IgD-negative memory B cell (primary cell): ENCODE measurements at regions not wholly inside any gene's neighbourhood (a gene's known extent, or its start where the extent isn't known, plus 50 kb on each side); places are given as distances from the start of the nearest gene placed in this dataset.

Experiments used
- H3K27ac Mint-ChIP-seq, 3 donors: one replicate each; pipeline ENCODE4 v1.8.0; 2020 to 2022; ENCODE audit warnings: mild to moderate bottlenecking in 3 of 3, mixed read lengths in 3 of 3, moderate library complexity in 1 of 3
- H3K27me3 Mint-ChIP-seq: one replicate; pipeline ENCODE4 v1.8.0; 2021; ENCODE audit warnings: mixed read lengths
- H3K36me3 Mint-ChIP-seq: one replicate; pipeline ENCODE4 v1.8.0; 2020; ENCODE audit warnings: mild to moderate bottlenecking, mixed read lengths
- H3K4me1 Mint-ChIP-seq, 3 donors: one replicate each; pipeline ENCODE4 v1.8.0; 2020 to 2022; ENCODE audit warnings: mixed read lengths in 3 of 3, mild to moderate bottlenecking in 1 of 3
- H3K4me3 Mint-ChIP-seq, 4 donors: one replicate each; pipeline ENCODE4 v1.8.0; 2020 to 2022; ENCODE audit warnings: mild to moderate bottlenecking in 4 of 4, mixed read lengths in 4 of 4, moderate library complexity in 3 of 4
- H3K9me3 Mint-ChIP-seq, 3 donors: one replicate each; pipeline ENCODE4 v1.8.0; 2020 to 2021; ENCODE audit warnings: mixed read lengths in 3 of 3, mild to moderate bottlenecking in 1 of 3

DNA sequence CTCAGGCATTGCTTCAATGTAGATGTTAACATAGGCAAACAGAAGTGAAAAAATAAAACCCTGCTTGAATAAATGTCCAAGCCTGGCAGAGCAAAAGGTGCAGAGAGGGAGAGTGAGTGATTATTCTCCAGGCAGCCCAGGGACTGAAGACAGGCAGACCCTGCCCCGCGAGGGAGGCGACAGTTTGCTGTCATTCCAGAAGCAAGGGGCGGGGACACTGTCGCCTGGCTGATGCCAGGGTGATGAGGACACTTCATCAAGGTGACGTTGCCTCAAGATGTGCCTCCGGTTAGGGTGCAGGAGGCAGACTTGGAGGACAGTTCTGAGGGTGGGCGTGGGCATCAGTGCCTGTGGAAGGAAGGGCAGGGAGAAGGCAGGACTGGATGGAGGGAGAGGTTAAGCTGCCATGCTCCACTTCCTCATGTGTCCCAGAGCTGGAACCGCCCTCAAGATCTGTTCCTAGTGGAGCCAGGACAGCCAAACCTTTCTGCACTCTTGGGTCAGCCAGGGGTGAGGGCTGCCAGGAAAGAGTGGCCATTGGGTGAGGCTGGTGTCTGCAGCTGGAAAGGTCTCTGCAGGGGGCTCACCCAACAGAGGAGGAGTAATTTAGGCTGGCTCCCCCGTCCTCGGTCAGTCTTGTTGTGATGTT lies 560.5 kb upstream of the MKI67 start:
- Mint-ChIP-seq H3K4me3 (no peak overlapping the region), H3K27ac (no peak overlapping the region), H3K27me3 (no peaks in the 10 kb centered on the region), H3K4me1 (peaks cover 0 to 3% (median 0%) of the 10 kb centered on the region in 3 donors), H3K9me3 (peaks cover 0 to 2% (median 2%) of the 10 kb centered on the region in 3 donors), H3K36me3 (no peaks in the 10 kb centered on the region)

DNA sequence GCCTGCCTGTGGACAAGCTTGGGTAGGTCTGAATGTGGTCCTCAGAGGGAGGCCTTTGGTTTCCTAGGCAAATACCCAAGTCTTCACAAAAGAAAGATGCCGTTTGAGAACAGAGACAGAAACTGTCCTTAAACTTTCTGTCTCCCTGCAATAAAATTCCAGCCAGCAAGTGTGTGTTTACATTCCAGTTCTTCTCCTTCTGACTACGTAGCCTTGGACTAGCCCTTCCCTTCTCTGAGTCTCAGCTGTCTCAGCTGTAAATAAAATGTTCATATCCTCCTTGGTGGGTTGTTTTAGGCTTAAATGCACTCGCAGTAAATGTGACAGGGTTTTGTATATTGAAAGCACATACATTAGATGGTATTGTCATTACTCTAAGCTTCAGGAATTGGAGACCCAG lies 561.2 kb upstream of the MKI67 start:
- H3K9me3 Mint-ChIP-seq, result peaks cover 0 to 2% (median 2%) of the 10 kb centered on the region in 3 donors
- H3K27ac Mint-ChIP-seq, result no peak overlapping the region
- H3K27me3 Mint-ChIP-seq, result no peaks in the 10 kb centered on the region
- H3K4me1 Mint-ChIP-seq, result peaks cover 0 to 3% (median 0%) of the 10 kb centered on the region in 3 donors
- no peak overlapping the region for H3K4me3 Mint-ChIP-seq
- no peaks in the 10 kb centered on the region for H3K36me3 Mint-ChIP-seq

DNA sequence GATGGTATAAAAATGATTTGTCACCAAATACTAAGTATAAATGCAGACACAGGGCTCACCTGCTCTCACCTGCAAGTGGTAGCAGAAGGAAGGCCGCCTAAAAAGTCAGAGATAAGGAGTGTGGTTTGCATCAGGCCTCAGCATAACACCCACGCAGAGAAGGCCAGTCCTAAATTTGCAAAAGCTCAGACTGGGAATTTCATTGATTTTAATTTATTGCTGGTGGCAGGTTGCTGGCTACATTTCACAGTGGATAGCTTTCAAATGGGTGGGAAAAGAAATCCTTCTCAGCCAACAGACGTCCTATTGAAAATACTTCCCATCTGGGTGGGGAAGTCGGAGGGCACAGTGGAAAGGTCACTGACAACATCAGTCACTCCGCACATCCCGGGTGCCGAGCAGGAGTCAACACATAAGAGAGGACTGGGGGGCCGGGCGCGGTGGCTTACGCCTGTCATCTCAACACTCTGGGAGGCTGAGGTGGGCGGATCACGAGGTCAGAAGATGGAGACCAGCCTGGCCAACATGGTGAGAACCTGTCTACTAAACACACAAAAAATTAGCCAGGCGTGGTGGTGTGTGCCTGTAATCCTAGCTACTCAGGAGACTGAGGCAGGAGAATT lies 561.8 kb upstream of the MKI67 start:
- Mint-ChIP-seq H3K36me3 (no peaks in the 10 kb centered on the region), H3K27ac (no peak overlapping the region), H3K4me3 (no peak overlapping the region), H3K27me3 (no peaks in the 10 kb centered on the region), H3K9me3 (peaks cover 0 to 2% (median 2%) of the 10 kb centered on the region in 3 donors), H3K4me1 (peaks cover 0 to 3% (median 0%) of the 10 kb centered on the region in 3 donors)

DNA sequence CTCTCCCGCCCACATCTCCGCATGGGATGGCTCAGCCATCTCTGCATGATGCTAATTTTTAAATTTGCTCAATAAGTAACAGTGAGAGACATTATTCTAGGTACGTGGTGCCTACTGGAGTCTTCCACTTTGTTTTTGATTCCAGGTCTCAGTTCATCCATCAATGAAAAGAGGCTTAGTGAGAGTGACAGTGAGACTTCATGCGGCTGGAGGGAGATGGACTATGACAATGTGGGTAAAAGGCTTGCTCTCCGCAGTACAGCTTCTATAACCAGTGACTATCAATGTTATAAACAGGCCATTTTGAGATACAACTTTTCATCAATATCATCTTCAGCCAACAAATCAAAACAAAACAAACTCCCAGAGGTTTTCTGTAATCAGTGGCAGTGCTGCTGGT lies 563.4 kb upstream of the MKI67 start:
- H3K36me3 Mint-ChIP-seq, result no peaks in the 10 kb centered on the region
- H3K4me3 Mint-ChIP-seq, result no peak overlapping the region
- no peaks in the 10 kb centered on the region for H3K27me3 Mint-ChIP-seq
- no peak overlapping the region for H3K27ac Mint-ChIP-seq
- H3K9me3 Mint-ChIP-seq, result peaks cover 0 to 2% (median 2%) of the 10 kb centered on the region in 3 donors
- peaks cover 0 to 3% (median 0%) of the 10 kb centered on the region in 3 donors for H3K4me1 Mint-ChIP-seq

DNA sequence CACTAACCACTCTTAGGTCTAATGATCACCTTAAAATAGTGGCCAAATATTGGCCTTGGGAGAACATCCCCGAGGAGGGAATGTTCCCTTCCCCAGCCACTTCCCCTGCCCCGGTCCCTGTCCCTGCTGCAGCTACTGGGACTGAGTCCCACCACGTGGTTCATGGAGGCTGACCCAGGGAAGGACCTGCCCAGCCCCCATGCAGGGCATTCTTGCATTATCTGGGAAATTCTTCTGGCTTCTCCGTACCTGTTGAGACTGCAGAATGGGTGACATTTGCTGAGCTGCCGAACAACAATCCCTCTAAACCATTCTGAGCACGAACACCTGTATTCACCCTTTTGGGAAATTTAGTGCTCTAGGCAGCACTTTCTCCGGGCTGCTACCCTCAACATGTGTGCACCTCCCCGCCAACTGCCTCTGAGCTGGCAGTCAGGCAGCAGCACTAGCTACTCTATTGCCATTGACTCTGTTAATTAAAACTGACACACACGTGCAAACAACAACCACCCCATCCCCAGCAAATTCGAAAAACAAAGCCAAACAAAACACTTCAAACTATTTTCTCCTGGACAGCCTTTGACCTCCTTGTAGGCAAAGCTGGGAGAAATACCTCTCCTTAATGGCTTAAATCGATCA lies 567.4 kb upstream of the MKI67 start:
- Mint-ChIP-seq H3K4me3 (no peak overlapping the region), H3K9me3 (no peaks in the 10 kb centered on the region), H3K36me3 (no peaks in the 10 kb centered on the region), H3K27ac (no peak overlapping the region), H3K4me1 (peaks cover 0 to 3% (median 0%) of the 10 kb centered on the region in 3 donors), H3K27me3 (no peaks in the 10 kb centered on the region)

DNA sequence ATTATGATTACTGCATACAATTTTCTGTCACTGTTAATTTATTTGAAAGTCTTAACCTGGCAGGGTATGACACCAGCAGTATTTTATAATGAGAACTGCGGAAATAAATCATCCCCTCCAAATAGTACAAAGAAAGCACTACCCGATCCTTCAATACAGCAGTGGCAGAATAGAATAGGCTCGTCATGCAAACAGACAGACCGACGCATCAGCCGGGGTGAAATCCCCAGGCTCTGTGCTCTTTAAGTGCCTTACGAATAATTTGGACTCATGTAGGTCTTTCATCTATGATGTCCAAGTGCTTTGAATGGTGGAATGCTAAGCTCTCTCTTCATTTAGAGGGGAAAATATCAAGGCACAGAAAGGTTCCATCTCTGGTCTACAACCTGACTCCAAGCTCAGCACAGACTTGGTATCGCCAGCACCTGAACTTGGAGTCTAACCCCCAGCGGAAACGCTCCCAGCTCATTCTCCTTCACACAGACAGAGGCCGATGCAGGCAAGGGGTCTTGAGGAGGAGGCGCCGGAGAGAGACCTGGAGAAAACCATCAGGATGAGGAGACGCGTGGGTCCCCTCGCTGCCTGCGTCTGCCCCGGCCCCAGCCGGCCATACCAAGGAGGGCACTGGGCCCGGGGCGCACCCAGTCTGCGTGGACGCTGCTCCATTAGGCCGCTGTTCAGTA lies 568.1 kb upstream of the MKI67 start:
- Mint-ChIP-seq H3K4me1 (peaks cover 0 to 1% (median 0%) of the 10 kb centered on the region in 3 donors), H3K27ac (no peak overlapping the region), H3K36me3 (no peaks in the 10 kb centered on the region), H3K4me3 (no peak overlapping the region), H3K27me3 (no peaks in the 10 kb centered on the region), H3K9me3 (peaks cover 0 to 6% (median 0%) of the 10 kb centered on the region in 3 donors)

DNA sequence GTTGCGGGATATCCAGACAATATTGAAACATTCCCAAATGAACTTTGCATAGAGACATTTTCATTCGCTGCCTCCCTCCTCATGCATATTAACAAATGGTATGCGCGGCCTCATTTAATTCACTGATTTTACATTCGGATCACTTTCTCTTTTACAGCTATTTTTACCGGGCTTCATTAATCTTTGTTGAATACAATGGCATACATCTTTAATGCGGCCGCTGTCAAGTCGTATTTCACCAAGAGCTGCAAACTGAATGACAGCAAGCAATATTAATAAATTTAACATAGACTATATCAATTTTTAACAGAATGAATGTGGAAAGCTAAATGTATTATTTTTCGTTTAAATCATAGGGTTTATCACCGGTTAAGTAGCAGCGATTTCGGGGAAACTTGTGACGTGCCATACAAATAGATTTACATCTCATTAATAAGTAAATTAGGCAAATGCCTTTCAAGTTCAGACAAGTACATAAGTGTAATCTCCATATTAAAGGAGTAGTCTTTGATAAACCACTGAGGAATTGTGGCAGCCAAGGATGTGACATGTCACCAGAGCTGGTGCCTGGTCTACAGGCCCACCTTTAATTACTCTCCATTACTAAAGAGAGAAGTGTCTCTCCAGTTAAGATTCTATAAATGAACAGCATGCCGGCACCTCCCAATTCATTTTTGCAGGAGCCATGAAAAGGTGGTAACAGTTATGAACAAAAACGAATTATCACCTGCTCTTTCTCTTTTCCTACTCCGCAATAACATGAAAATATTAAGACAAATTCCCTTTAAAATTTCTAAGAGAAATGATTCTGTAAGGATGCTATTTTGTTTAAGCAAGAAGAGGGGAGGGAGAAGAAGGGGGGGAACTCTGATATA lies 568.9 kb upstream of the MKI67 start:
- H3K4me1 Mint-ChIP-seq, result peaks cover 0 to 1% (median 0%) of the 10 kb centered on the region in 3 donors
- peaks cover 0 to 6% (median 0%) of the 10 kb centered on the region in 3 donors for H3K9me3 Mint-ChIP-seq
- no peaks in the 10 kb centered on the region for H3K27me3 Mint-ChIP-seq
- H3K36me3 Mint-ChIP-seq, result no peaks in the 10 kb centered on the region
- no peak overlapping the region for H3K27ac Mint-ChIP-seq
- no peak overlapping the region for H3K4me3 Mint-ChIP-seq

DNA sequence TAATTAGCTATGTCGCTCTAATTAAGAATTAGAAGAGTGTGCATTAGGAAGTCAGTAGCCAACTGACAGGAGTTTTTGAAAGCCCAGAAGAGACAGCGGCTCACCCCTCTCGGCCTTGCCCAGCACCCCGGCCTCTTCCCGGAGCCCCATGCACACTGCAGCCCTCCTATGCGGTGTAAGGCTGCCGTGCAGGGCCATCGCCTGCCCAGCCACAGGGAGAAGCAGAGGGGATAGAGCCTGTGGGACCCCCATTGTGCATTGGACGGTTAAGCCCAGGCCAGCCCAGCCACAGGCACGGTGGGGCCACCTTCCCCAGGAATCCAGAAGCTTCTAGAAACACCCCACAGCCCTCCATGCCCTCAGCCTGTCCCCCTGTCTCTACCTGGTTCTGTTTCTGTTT lies 569.7 kb upstream of the MKI67 start:
- Mint-ChIP-seq H3K27me3 (no peaks in the 10 kb centered on the region), H3K36me3 (no peaks in the 10 kb centered on the region), H3K4me3 (no peak overlapping the region), H3K4me1 (peaks cover 0 to 1% (median 0%) of the 10 kb centered on the region in 3 donors), H3K27ac (no peak overlapping the region), H3K9me3 (peaks cover 0 to 6% (median 0%) of the 10 kb centered on the region in 3 donors)

DNA sequence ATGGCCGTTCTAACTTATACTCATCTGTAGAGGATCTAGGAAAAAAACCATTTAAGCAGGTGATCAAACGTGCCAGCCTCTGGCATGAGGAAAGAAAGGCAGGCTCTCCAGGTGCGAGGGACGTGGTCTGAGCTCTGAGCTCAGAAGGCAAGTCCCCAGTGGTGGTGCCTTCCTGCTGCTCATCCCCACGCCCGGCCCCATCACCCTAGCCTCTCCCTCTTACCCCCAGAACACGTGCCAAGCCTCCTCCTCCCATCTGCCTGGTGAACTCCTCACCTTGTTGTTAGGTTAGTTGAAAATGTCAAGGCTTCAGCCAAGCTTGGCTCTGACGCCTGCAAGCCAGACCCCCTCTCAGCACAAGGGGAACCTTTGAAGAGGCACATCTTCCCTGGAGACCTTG lies 571.2 kb upstream of the MKI67 start:
- Mint-ChIP-seq H3K36me3 (no peaks in the 10 kb centered on the region), H3K27me3 (no peaks in the 10 kb centered on the region), H3K4me3 (no peak overlapping the region), H3K27ac (no peak overlapping the region), H3K9me3 (peaks cover 0 to 6% (median 0%) of the 10 kb centered on the region in 3 donors), H3K4me1 (no peaks in the 10 kb centered on the region)

DNA sequence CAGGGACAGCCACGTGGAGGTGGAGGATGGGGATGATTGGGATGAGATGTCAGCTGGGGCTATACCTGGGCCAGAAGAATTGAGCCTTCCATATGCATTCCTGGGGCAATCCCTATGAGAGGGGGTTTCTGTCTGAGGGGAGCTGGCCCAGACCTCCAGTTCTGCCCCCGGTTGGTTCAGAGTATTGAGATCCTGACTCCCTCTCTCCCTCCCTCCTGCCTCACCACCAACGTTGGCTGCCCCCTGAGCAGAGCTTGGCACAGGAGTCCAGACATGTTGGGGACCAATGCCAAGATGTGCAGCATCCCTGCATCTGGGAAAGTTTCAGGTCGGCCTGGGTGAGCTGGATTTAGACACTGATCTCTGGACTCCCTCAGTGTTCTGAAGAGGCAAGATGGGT lies 575.2 kb upstream of the MKI67 start:
- no peak overlapping the region for H3K4me3 Mint-ChIP-seq
- H3K27me3 Mint-ChIP-seq, result no peaks in the 10 kb centered on the region
- peaks cover 0 to 14% (median 3%) of the 10 kb centered on the region in 3 donors for H3K9me3 Mint-ChIP-seq
- H3K27ac Mint-ChIP-seq, result no peak overlapping the region
- no peaks in the 10 kb centered on the region for H3K4me1 Mint-ChIP-seq
- H3K36me3 Mint-ChIP-seq, result no peaks in the 10 kb centered on the region

DNA sequence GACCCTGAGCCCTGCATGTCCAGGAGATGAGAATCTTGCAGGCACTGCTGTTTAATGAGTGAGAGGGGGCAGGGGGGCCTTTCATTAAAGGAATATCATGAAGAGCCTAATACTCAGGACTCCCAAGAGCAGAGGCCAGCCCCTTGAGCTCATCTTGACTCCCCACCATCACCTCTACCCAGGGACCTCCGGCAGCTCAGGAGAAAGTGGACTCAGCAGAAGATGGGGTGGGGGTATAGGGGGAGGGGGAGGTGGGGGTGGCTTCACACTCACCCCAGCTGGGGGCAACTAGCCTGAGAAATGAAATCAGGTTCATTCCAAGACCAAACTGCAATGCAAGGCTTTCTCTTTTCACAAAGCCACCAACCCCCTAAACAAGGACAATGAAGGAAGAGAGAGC lies 575.6 kb upstream of the MKI67 start:
- H3K27me3 Mint-ChIP-seq, result no peaks in the 10 kb centered on the region
- H3K4me1 Mint-ChIP-seq, result no peaks in the 10 kb centered on the region
- H3K27ac Mint-ChIP-seq, result no peak overlapping the region
- H3K9me3 Mint-ChIP-seq, result peaks cover 0 to 14% (median 3%) of the 10 kb centered on the region in 3 donors
- H3K36me3 Mint-ChIP-seq, result no peaks in the 10 kb centered on the region
- no peak overlapping the region for H3K4me3 Mint-ChIP-seq

DNA sequence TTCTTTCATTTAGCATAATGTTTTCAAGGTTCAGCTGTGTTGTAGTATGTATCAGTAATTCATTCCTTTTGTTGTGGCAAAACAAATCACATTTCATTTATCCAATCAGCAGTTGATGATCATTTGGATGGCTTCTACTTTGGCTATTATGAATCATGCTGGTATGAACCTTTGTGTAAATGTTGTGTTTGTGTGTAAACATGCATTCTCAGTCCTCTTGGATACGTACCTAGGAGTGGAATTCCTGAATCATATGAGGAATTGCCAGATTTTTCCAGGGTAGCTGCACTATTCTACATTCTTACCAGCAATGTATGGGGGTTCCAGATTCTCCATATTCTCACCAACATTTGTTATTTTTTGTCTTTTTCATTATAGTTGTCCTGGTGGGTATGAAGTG lies 578.5 kb upstream of the MKI67 start:
- Mint-ChIP-seq H3K27me3 (no peaks in the 10 kb centered on the region), H3K4me1 (no peaks in the 10 kb centered on the region), H3K4me3 (no peak overlapping the region)

DNA sequence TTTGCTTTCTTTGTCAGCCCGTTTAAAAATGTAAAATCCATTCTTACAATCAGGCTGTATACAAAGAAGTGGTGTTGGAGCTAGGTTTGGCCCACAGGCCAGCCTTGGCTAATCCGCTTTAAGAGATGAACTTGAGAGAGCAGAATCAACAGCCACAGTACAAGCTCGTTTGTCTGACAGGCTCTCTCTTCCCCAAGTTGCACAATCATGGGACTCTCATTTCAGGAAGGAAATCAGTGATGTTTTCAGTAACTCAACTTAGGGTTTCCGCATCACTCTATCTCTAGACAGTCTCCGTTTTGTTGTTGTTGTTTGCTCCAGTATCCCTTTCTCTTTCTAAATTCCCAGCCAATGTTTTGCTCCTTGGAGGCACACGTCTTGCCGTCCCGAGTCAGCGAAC lies 582.0 kb upstream of the MKI67 start:
- Mint-ChIP-seq H3K27me3 (peaks cover 3% of the 10 kb centered on the region), H3K36me3 (no peaks in the 10 kb centered on the region), H3K4me3 (no peak overlapping the region)

More for the DNA sequence above, 578.5 kb upstream of the MKI67 start:
- Mint-ChIP-seq H3K36me3 (no peaks in the 10 kb centered on the region), H3K27ac (no peak overlapping the region), H3K9me3 (peaks cover 0 to 8% (median 3%) of the 10 kb centered on the region in 3 donors)

DNA sequence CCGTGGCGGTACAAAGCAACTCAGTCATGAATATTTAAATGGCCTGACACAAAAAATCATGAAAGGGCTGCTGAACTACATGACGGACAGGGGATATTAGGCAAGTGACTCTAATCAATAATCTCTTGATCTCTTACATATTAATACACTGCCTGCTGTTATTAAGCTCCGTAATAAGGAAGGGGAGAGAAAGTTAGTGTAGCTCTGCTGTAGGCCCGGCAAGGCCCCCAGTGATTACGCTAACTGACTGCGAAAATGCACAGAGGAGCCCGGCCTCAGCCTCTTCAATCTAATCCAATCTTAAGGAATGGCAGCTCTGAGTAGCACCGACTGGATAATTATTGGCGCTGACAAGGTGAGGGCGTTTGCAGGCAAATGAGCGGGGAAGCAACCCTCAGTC lies 583.5 kb upstream of the MKI67 start:
- Mint-ChIP-seq H3K36me3 (no peaks in the 10 kb centered on the region), H3K27ac (no peak overlapping the region), H3K4me3 (peak overlapping the region in 1 of 4 donors; percentile 6), H3K27me3 (peaks cover 3% of the 10 kb centered on the region), H3K4me1 (no peaks in the 10 kb centered on the region), H3K9me3 (peaks cover 0 to 5% (median 1%) of the 10 kb centered on the region in 3 donors)

More for the DNA sequence above, 582.0 kb upstream of the MKI67 start:
- H3K4me1 Mint-ChIP-seq, result no peaks in the 10 kb centered on the region
- H3K9me3 Mint-ChIP-seq, result peaks cover 0 to 8% (median 3%) of the 10 kb centered on the region in 3 donors
- H3K27ac Mint-ChIP-seq, result no peak overlapping the region
